ENCODE measurements at regions not wholly inside any gene's neighbourhood (a gene's known extent, or its start where the extent isn't known, plus 50 kb on each side); places are given as distances from the start of the nearest gene placed in this dataset.

DNA sequence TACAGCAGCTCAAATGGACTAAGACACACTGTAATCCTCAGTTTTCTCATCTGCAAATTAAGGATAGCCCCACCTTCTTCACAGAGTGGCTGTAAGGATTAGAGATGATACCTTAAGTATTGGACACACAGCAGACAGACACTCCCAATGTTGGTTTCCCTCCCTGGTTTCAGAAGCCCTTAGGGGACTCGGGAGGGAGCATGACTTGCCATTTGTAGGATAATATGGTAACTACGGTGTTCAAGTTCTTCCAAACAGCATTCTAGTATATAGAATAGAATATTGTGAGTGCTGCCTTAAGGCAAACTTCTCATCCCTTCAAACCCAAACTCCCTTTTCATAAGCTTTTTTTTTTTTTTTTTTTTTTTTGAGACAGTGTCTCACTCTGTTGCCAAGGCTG lies 101.9 kb downstream of the COPRS start:
- no peak overlapping the region for H3K4me3 ChIP-seq (replicated peaks; ENCODE audit: low read depth, low read length)
- DNase-seq (ENCODE audit: low read depth): no peak
- TF ChIP-seq, protein P1, sequence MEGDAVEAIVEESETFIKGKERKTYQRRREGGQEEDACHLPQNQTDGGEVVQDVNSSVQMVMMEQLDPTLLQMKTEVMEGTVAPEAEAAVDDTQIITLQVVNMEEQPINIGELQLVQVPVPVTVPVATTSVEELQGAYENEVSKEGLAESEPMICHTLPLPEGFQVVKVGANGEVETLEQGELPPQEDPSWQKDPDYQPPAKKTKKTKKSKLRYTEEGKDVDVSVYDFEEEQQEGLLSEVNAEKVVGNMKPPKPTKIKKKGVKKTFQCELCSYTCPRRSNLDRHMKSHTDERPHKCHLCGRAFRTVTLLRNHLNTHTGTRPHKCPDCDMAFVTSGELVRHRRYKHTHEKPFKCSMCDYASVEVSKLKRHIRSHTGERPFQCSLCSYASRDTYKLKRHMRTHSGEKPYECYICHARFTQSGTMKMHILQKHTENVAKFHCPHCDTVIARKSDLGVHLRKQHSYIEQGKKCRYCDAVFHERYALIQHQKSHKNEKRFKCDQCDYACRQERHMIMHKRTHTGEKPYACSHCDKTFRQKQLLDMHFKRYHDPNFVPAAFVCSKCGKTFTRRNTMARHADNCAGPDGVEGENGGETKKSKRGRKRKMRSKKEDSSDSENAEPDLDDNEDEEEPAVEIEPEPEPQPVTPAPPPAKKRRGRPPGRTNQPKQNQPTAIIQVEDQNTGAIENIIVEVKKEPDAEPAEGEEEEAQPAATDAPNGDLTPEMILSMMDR (IDR thresholded peaks at IDR 0.05; ENCODE audit: low read length, missing control alignments): no peak

DNA sequence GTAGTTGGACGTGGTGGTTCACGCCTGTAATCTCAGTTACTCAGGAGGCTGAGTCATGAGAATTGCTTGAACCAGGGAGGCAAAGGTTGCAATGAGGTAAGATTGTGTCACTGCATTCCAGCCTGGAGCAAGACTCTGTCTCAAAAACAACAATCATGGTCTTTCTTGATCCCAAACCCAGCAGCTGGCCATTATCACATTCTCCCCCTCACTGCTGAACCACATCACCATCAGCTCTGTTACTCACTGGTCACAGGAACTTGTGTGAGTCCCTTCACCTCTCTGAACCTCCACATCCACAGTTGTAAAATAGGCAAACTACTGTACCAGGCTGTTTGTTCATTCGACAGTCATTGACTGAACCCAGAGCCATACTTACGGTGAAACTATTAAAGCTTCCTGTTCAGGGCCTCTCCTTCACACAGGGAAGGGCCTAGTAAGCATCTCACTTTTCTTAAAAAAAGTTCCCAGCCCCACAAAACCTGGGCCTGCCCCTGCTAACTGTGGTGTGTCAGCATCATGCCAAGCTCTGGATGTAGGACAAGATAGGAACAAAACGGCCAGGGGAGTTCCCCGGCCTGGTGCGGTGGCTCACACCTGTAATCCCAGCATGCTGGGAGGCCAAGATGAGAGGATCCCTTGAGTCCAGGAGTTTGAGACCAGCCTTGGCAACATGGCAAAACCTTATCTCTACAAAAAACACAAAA lies 104.7 kb downstream of the COPRS start:
- DNase-seq (ENCODE audit: low read depth): peak; percentile 75
- no peak overlapping the region for H3K4me3 ChIP-seq (replicated peaks; ENCODE audit: low read depth, low read length)
- TF ChIP-seq, protein P1 (IDR thresholded peaks at IDR 0.05; ENCODE audit: low read length, missing control alignments): no peak

DNA sequence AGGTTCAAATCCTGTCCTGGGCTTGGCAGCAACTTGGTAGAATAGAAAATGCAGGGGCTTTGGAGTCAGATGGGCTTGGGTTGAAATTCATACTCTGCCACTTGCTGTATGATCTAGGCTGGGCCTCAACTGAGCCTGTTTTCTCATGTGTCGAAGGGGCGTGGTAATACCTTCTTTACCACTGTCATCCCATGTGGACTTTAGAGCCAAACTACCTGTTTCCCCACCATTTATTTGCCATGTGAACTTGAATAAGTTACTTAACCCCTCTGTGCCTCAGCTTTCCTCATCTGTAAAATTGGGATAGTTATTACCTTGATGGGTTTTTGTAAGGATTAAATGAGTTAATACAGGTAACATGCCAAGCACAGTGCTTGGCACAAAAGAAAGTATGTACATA lies 106.0 kb downstream of the COPRS start:
- DNase-seq (ENCODE audit: low read depth): no peak
- H3K4me3 ChIP-seq (replicated peaks; ENCODE audit: low read depth, low read length): no peak overlapping the region
- TF ChIP-seq, protein P1 (IDR thresholded peaks at IDR 0.05; ENCODE audit: low read length, missing control alignments): no peak

DNA sequence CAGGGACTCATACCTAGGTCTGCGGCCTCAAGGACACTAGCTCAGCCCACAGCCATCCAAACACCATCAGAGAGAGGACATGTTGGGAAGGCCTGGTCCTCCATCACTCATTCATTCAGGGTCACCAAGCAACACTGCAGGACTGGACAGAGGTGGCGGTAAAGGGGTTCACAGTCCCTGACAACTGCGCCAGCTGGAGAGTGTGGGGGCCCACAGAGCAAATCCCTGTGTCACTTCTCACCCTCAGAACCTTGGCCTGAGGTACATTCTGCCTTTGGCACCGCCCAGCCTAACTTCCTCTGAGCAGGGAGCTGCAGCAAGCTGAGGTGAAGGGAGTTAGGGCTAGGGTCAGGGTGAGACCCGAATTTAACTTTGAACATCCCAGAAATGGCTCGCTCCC lies 106.5 kb downstream of the COPRS start:
- H3K4me3 ChIP-seq (replicated peaks; ENCODE audit: low read depth, low read length): no peak overlapping the region
- TF ChIP-seq, protein P1 (IDR thresholded peaks at IDR 0.05; ENCODE audit: low read length, missing control alignments): no peak
- no peak for DNase-seq (ENCODE audit: low read depth)

DNA sequence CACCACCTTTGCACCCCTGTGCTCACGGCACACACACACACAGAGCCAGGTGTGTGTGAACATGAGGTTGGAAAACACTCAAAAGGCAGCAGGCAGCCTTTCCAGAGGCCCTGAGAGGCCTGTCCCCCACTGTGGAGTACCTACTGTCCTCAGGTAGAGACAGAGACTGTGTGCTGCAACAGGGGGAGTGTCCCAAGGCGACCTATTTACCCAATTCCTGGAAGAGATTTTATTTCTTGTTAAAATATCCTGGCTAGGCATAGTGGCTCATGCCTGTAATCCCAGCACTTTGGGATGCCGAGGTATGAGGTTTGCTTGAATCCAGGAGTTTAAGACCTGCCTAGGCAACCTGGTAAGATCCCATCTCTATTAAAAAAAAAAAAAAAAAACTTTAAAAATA lies 108.5 kb downstream of the COPRS start:
- TF ChIP-seq, protein P1 (IDR thresholded peaks at IDR 0.05; ENCODE audit: low read length, missing control alignments): no peak
- no peak overlapping the region for H3K4me3 ChIP-seq (replicated peaks; ENCODE audit: low read depth, low read length)
- no peak for DNase-seq (ENCODE audit: low read depth)

DNA sequence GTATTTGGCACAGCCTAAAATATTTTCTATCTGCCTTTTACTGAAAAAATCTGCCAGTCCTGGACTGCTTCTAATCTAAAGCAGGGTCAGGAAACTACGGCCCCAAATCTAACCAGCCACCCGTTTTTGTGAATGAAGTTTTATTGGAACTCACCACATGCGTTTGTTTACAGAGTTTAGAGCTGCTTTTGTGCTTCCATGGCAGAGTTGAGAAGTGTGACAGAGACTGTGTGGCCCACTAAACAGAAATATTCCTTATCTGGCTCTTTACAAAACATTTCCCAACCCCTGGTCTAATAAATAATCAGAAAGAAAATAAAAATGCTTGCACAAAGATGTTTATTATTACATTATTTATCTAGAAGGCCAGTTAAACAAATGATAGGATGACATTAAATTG lies 110.2 kb downstream of the COPRS start:
- no peak overlapping the region for H3K4me3 ChIP-seq (replicated peaks; ENCODE audit: low read depth, low read length)
- TF ChIP-seq, protein P1 (IDR thresholded peaks at IDR 0.05; ENCODE audit: low read length, missing control alignments): no peak
- DNase-seq (ENCODE audit: low read depth): no peak

DNA sequence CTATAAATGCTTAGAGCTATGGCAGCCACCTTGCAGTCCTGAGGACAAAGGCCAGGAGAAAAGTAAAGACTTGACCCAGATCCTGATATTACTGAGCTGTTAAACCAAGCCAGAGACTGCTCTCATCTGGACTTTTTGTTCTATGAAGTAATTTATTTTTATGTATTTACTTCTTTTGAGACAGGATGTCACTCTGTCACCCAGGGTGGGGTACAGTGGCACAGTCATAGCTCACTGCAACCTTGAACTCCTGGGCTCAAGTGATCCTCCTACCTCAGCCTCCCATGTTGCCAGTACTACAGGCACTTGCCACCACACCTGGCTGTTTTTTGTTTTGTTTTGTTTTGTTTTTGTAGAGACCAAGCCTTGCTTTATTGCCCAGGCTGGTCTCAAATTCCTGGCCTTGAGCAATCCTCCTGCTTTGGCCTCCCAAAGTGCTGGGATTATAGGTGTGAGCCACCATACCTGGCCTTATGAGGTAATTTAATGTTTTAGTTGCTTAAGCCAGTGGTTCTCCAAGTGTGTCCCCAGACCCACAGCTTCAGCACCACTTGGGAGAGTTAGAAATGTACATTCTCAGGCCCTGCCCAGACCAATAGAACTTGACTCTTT lies 112.1 kb downstream of the COPRS start:
- DNase-seq (ENCODE audit: low read depth): no peak
- TF ChIP-seq, protein P1 (IDR thresholded peaks at IDR 0.05; ENCODE audit: low read length, missing control alignments): no peak
- H3K4me3 ChIP-seq (replicated peaks; ENCODE audit: low read depth, low read length): no peak overlapping the region

Data from fibroblast of pulmonary artery (primary cell).